ENCODE measurements at regions not wholly inside any gene's neighbourhood (a gene's known extent, or its start where the extent isn't known, plus 50 kb on each side); places are given as distances from the start of the nearest gene placed in this dataset.

DNA sequence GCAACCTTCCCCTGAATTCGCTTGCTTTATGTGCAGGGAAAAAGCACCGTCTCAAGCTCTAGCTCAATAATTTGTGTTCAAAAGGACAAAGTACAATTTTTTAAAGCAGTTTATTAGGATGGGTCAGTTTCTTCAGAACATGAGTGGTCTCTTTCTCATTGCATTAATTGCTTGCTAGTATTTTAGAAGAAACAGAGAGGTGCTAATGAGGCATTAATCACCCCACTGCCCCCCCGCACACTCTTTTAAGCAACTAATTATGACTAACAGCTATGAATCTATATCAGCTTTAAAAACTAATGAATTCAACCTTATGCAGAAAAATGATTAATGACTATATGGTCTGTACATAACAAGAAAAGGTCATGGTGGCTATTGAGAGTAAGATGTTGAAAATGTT is 262.1 kb upstream of the ST6GAL2 start:
- in situ Hi-C loops (cut with HindIII; ENCODE audit: low pct_ligation_motif_present, low pct_unique_long_range_greater_than_20kb, low sequenced_read_pairs), result no loop called here
- DNase-seq, result no peak

DNA sequence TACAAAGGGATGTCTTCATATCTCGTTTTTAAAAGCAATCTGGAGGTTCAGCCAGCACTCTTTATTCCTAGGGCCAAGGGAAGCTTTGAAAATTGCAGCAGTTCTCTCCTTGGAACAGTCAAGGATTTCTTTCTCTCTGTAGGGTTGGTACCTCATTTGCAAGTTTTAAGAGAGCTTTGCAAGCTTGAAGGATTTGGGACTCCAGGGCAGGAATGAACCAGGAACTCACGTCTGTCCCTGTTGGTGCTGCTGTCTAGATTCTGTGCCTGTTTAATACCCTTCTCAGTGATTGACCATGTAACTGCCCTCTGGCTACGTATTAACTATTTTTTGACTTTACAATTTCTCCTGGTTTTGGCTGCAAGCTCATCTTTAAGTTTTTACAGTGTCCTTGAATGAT is 262.5 kb upstream of the ST6GAL2 start:
- DNase-seq, result no peak
- in situ Hi-C loops (cut with HindIII; ENCODE audit: low pct_ligation_motif_present, low pct_unique_long_range_greater_than_20kb, low sequenced_read_pairs), result no loop called here

DNA sequence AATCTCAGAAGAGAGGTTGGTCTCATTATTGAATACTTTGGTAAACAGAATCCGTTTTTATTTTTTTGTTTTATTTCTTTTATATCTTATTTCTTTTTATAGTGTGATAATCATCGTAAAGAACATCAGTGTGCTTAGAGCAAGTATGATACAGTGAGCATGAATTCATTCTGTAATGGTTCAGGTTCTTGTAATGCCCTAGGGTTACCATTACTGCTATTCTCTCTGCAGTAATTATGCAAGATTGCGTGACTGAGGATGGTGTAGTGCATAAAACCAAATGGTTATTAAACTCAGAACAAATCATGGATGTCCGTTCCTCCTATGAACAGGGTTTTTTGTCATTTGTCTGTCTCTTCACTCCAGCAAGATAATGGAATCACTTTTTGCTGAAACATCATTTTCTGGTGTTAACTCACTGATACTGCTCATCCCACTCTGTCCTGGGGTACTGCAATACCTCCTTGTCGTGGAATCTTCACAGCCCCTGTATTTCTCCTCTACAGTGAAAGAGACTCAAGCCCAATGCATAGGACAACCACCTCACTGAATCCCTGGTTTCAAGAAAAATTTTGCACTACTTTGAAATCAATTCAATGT is 274.8 kb upstream of the ST6GAL2 start:
- DNase-seq, result no peak
- in situ Hi-C loops (cut with HindIII; ENCODE audit: low pct_ligation_motif_present, low pct_unique_long_range_greater_than_20kb, low sequenced_read_pairs), result no loop called here

DNA sequence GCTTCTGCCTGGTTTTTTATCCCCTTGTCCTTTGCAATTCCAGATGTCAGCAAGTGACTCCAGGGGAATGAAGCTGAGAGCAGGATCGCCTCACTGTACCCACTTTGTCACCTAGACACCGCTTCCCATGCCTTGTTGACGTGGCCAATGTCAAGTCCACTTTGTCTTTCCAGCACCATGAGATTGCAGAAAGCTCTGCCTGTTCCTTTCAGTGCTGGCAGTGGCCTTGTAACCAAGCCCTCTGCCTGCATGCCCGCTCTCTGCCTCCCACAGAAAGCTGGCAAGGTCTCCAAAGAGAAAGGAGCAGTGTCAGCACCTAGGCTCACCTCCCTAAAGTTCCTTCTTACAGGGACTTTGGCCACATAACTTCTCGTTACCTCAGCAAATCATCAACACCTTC is 282.2 kb upstream of the ST6GAL2 start:
- in situ Hi-C loops (cut with HindIII; ENCODE audit: low pct_ligation_motif_present, low pct_unique_long_range_greater_than_20kb, low sequenced_read_pairs), result no loop called here
- no peak for DNase-seq

DNA sequence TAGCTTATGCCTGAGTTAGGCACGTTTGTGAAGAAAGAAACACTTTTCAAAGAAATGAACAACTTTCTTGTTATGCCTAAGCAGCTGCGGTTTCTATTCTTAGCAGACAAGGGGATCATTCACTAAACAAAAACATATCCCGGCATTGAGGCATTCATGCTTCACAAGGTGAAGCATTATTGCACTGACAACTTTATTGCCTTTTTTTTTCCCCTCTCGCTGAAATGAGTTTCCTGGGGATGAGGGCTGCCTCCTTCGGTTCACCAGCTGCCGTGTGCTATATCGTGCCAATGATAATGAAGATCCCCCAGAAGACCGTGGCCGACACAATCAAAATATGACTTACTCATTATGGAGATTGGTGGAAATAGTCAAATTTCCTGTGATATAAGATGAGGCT is 288.2 kb upstream of the ST6GAL2 start:
- no peak for DNase-seq
- in situ Hi-C loops (cut with HindIII; ENCODE audit: low pct_ligation_motif_present, low pct_unique_long_range_greater_than_20kb, low sequenced_read_pairs), result no loop called here

DNA sequence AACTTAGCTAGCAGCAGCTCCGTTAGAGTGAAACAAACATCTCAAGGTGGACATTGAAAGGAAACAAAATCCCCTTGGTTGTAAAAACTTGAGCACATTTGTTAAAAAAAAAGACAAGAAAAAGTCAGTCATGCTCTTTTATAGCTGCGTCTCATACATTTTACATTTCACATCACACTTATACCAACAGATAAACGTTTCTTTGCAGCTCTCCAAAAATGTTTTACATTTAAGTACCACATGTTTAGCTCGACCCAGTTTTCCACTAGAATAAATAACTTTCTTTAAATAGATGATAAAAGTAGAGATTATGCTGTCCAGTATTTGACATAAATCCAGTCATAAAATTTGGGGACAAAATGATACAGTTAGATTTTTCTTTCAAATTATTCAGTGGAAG is 297.0 kb upstream of the ST6GAL2 start:
- in situ Hi-C loops (cut with HindIII; ENCODE audit: low pct_ligation_motif_present, low pct_unique_long_range_greater_than_20kb, low sequenced_read_pairs), result no loop called here
- no peak for DNase-seq

DNA sequence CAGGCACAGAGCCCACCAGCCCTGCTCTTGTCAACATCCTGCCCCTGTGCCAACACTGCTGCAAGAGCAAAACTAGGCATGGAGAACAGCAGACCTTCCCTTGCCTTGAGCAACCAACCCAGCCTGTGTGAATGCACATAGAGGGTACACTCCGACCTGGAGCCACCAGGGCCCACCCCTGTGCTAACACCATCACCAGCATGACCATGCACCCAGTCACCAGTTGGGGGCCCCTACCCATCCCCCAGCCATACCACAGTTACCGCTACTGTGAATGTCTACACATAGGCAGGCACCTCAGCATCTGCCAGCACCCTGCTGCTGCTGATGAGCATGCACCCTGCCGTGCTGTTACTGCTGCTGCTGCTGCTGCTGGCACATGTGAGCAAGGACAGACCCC is 301.9 kb upstream of the ST6GAL2 start:
- no peak for DNase-seq
- in situ Hi-C loops (cut with HindIII; ENCODE audit: low pct_ligation_motif_present, low pct_unique_long_range_greater_than_20kb, low sequenced_read_pairs), result no loop called here

DNA sequence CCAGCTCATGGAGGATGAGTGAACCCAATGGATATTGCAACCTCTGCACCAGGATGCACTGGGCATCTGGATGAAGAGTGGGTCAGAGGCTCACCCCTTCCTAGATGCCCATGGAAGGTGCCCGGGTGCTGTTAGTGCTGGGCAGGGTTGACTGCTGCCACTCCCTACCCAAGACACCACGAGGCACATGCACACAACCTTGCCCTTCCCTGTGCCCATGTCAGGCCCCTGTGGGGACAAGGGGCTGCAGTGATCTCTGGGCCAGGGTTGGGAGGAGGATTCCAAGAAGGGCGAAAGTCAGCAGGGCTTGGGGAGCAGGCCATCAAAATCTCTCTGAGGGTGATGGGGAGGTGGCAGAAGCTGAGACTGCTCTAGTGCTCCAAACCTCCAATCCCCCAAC is 309.7 kb upstream of the ST6GAL2 start:
- no peak for DNase-seq
- in situ Hi-C loops (cut with HindIII; ENCODE audit: low pct_ligation_motif_present, low pct_unique_long_range_greater_than_20kb, low sequenced_read_pairs), result no loop called here

DNA sequence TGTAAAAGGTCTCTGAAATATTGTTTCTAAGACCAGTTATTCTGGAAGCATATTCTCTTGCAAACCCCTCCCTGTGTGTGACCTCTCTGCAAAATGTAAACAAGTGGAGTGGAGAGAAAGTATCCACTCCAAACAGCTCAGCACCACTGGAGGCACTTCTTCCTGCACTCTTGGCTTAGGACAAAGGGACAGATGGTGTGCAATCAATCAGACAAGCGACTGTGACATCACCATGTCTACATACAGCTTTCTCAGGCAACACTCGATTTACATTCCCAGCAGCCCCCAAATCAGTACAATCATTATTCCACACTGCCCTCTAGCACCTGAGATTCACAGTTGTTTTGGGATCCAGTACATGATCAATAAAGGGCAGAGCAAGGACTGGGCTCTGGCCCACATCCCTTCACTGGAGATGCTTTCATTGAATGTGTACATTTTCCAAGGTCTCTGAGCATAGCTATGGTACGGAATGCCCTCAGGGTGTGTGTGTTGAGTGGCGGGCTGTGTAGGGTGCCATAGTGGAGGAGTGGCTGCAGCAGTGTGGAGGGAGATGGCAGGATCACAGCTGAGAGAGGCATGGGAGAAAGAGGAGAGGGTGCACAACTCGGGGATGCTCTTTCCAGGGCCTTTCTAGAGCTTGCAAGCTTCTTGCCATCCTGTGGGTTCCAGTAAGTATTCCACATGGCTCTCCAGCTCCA is 311.8 kb upstream of the ST6GAL2 start:
- no peak for DNase-seq
- in situ Hi-C loops (cut with HindIII; ENCODE audit: low pct_ligation_motif_present, low pct_unique_long_range_greater_than_20kb, low sequenced_read_pairs), result no loop called here

DNA sequence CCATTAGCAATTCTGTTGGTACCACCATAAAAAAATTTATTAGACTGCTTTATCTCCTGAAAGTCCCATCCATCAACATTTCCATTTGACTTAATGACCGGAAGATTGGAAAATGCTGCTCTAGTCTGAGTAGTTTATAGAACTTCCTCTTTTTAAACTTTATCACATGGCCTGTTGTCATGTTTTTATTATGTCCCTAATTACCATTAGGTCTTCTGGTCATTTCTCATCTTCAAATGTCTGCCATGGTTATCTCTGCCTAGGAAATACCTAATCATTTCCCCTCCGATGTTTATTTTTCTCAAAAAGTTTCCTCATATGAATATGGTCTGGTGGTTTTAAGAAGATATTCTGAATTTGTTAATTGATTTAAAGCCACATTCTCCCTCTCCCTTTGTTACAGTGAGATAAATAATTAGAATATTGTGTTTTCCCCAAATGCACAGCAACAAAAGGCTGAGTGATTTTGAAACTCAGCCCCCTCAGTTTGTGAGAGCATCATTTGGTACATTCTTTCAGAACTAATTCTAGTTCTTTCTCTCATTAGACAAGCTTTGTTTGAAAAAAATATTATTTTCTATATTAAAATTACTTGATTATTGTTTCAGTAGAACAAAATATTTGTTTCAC is 317.1 kb upstream of the ST6GAL2 start:
- in situ Hi-C loops (cut with HindIII; ENCODE audit: low pct_ligation_motif_present, low pct_unique_long_range_greater_than_20kb, low sequenced_read_pairs), result no loop called here
- no peak for DNase-seq

DNA sequence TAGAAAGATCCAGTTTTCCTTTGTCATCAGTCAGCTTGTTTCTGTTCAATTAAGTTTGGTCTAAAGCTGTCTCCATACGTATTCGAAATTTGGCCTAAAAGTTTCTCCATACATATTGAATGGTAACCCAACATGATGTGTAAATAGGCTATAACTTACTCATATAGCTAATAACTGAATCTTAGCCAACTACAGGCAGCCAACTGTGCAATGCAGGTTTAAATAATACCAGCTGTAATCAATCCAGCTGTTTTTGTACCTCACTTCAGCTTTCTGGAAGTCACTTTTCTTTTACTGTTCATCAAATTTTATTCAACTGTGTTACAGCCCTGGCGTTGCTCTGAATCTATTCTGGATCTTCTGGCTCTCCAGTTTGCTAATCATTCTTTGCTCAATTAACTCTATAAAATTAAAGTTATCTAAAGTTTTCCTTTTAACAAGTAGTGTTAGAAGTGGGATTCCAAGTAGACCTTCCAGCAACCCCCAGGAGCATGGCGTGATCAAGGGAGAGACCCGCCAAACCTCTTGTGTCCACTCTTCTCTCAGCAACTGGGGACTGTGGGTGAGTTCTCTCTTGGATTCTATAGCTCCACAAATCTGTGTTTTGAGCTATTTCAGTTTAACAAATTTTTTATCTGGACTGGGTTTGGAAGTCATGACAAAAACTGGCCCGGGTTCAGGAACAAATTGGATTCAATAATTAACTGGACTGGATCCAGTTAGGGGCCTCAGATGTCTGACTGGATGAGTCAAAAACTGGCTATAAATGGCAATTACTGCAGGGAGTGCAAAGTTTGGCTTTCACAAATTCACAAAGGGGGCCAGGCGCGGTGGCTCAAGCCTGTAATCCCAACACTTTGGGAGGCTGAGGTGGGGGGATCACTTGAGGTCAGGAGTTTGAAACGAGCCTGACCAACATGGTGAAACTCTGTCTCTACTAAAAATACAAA is 329.7 kb upstream of the ST6GAL2 start:
- DNase-seq, result no peak
- in situ Hi-C loops (cut with HindIII; ENCODE audit: low pct_ligation_motif_present, low pct_unique_long_range_greater_than_20kb, low sequenced_read_pairs), result no loop called here

DNA sequence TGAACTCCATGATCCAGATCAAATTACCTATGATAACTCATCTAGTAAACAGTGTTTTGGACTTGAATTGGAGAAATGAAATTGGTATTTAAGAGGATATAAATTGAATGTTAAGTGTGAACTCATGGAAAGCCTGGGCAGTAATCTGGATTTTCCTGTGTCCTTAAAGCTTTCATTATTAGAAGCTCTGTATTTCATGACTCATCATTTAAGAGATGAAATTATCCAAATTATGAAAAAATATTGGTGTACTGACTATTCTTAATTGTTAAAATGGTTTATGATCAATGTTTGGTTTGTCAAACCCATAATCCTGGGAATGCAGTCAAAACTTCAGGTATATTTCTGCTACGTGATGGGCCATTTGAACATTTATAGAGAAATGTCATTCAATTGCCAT is 332.2 kb upstream of the ST6GAL2 start:
- in situ Hi-C loops (cut with HindIII; ENCODE audit: low pct_ligation_motif_present, low pct_unique_long_range_greater_than_20kb, low sequenced_read_pairs), result no loop called here
- no peak for DNase-seq

DNA sequence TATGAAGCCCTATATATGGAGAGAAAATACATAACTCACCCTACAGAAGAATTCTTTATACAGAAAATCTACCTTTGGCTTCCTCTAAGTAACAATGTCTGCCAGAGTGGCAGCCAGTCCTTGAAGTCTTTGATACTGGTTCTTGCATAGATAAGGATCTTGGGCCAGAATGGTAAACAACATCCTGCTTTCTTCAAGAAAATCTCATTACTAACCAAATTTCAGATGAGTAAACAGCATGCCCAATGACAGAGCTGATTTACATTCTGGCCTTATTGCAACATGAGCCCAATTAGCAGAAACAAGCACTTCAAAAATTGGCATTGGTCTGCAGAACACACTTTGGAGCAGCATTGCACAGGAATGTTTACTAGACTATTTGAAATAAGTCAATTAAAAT is 336.5 kb upstream of the ST6GAL2 start:
- no peak for DNase-seq
- in situ Hi-C loops (cut with HindIII; ENCODE audit: low pct_ligation_motif_present, low pct_unique_long_range_greater_than_20kb, low sequenced_read_pairs), result no loop called here

DNA sequence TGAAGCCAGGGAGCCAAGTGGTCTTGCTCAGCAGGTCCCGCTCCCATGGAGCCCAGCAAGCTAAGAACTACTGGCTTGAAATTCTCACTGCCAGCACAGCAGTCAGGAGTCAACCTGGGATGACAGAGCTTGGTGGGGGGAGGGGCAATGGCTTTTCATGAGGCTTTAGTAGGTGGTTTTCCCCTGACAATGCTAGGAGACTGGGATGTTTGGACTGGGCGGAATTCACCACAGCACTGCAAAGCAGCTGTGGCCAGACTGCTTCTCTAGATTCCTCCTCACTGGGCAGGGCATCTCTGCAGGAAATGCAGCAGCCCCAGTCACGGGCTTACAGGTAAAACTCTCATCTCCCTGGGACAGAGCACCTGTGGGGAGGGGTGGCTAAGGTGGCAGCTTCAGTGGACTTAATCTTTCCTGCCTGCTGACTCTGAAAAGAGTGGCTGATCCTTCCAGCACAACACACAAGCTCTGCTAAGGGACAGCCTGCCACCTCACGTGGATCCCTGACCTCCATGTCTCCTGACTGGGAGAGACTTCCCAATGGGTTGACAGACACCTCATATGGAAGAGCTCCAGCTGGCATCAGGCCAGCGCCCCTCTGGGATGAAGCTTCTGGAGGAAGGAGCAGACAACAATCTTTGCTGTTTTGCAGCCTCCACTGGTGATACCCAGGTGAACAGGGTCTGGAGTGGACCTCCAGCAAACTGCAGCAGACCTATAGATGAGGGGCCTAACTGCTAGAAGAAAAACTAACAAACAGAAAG is 349.7 kb upstream of the ST6GAL2 start:
- no peak for DNase-seq
- in situ Hi-C loops (cut with HindIII; ENCODE audit: low pct_ligation_motif_present, low pct_unique_long_range_greater_than_20kb, low sequenced_read_pairs), result no loop called here

DNA sequence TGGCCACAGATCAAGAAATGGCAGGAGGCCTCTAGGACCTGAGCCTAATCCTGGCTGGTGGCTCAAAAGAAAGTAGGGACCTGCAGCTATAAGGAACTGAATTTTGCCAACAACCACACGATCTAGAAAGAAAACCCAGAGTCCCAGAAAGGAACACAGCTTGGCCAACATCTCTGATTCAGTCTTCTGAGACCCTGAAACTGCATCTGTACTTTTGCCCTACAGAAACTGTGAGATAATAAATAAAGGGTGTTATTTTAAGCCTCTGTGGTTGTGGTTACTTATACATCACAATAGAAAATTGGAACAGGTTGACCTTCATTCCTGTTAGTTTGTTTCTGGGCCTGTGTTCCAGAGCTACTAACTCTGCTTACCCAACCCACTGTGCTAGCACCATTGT is 356.8 kb upstream of the ST6GAL2 start:
- DNase-seq, result no peak
- in situ Hi-C loops (cut with HindIII; ENCODE audit: low pct_ligation_motif_present, low pct_unique_long_range_greater_than_20kb, low sequenced_read_pairs), result no loop called here

DNA sequence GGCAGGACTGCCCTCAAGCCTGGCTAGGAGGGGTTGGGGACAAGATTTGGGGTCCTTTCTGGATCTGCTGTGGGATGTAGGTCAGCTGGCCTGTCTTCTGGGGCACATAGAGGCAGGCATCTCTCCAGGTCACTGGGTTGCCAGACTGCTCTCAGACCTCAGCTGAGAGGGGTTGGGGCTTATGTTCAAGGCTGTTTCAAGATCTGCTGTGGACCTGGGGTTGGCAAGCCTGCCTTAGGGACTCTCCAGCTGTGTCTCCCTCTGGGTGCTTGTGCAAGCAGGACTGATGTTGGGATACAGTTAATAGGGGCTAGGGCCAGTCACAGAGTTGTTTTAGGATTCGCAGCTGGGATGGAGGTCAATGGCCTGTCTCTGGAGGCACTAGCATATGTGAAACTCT is 363.0 kb upstream of the ST6GAL2 start:
- no peak for DNase-seq
- in situ Hi-C loops (cut with HindIII; ENCODE audit: low pct_ligation_motif_present, low pct_unique_long_range_greater_than_20kb, low sequenced_read_pairs), result no loop called here

DNA sequence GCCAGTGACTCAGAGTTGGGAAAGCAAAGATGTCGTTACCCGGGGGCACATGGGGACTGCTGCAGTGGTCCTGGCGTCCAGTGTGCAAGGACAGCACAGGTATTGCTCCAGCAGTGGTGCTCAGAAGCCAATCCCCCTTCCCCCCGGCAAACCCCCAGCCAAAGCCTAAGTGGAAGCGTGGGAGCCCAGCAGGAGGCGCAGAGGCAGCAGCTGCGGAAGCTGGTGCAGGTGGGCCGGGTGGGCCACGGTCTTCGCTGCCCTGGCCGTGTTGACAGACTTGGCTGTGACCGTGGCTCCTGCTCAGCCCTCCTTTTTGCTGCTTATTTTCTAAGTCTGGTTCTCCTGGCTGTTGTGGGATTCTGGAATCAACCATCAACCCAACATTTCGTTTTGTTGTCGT is 369.8 kb upstream of the ST6GAL2 start:
- no peak for DNase-seq
- in situ Hi-C loops (cut with HindIII; ENCODE audit: low pct_ligation_motif_present, low pct_unique_long_range_greater_than_20kb, low sequenced_read_pairs), result no loop called here

DNA sequence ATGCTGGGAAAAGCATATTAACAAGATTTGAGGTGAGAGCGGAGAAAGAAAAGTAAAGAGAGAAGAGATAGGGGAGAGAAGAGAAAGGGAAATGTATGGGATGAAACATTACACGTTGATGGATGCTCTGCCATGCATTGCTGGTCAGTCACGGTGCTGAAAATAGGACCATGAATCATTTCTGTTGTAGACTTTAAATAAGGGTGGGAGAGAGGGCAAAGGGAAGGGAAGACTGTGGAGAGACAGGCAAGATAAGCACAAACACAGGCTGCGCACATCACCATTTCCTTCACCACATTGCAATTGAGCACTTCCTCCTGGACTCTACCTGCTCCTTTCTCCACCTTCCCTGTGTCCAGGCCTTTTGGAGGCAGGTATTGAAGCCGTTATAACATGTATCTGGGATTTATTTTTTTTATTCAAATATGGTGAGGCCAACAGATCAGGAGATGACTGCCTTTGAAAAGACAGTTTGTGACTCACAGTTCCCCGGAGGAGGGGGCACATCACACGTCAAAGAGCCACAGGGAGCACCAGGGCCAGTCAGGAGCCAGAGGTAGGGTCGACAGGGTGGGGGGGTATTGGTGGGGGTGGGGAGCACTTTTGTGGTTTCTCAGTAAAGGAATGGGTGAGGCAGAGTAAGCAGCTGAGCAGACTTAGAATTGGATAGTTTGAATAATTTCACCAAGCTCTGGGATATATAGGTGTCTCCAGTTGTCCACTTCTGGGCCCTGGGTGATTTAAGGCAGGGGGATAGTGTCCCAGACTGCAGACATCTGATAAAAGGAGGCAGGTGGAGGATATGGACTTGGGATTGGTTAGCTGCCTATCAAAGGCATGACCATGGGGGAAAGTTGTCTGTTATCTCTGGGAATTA is 372.8 kb upstream of the ST6GAL2 start:
- DNase-seq, result no peak
- in situ Hi-C loops (cut with HindIII; ENCODE audit: low pct_ligation_motif_present, low pct_unique_long_range_greater_than_20kb, low sequenced_read_pairs), result no loop called here

All from ACHN (cell line).